Kidney (tissue), 13 donors: ENCODE measurements at regions not wholly inside any gene's neighbourhood (a gene's known extent, or its start where the extent isn't known, plus 50 kb on each side); places are given as distances from the start of the nearest gene placed in this dataset.

Experiments
- DNase-seq, 5 donors: peaks; one replicate each; pipeline ENCODE4 v3.0.0-alpha.2; 2013 to 2020
- FAIRE-seq: peaks from 2 replicates; lab custom pipeline; 2012; peaks lifted over from hg19 to GRCh38; lab: Jason Lieb, UNC
- H3K27ac ChIP-seq, 2 donors: one replicate each; pipeline ENCODE4 v1.7.0; 2013; ENCODE audit warnings: low read depth in 2 of 2, low read length in 2 of 2, inconsistent platforms in 1 of 2
- H3K27me3 ChIP-seq: one replicate; pipeline ENCODE4 v1.7.1; 2013; ENCODE audit warnings: low read length, inconsistent platforms; ENCODE audit not compliant: control insufficient read depth, insufficient read depth
- H3K36me3 ChIP-seq, 3 donors: one replicate each; pipeline versions ENCODE4 v1.7.0 to v1.7.1; 2013; ENCODE audit warnings: low read length in 3 of 3, control low read depth in 1 of 3, inconsistent platforms in 1 of 3; ENCODE audit not compliant: insufficient read depth in 3 of 3, control insufficient read depth in 2 of 3
- H3K4me1 ChIP-seq, 3 donors: one replicate each; pipeline versions ENCODE4 v1.7.0 to v1.7.1; 2013; ENCODE audit warnings: low read length in 3 of 3, inconsistent platforms in 1 of 3, low read depth in 1 of 3; ENCODE audit not compliant: control insufficient read depth in 2 of 3, insufficient read depth in 2 of 3
- H3K4me3 ChIP-seq, 3 donors: one replicate each; pipeline versions ENCODE4 v1.7.0 to v1.8.1; 2013; ENCODE audit warnings: low read length in 3 of 3, control low read depth in 1 of 3, inconsistent platforms in 1 of 3
- H3K9ac ChIP-seq, 3 donors: one replicate each; pipeline versions ENCODE4 v1.7.0 to v1.7.1; 2013; ENCODE audit warnings: low read length in 3 of 3, control low read depth in 1 of 3, inconsistent platforms in 1 of 3
- H3K9me3 ChIP-seq, 3 donors: one replicate each; pipeline versions ENCODE4 v1.7.0 to v1.7.1; 2013; ENCODE audit warnings: low read length in 3 of 3, control low read depth in 1 of 3, inconsistent platforms in 1 of 3; ENCODE audit not compliant: control insufficient read depth in 2 of 3, insufficient read depth in 1 of 3
- intact Hi-C: fragments of 100-400 bp; cut with DNase I; formaldehyde crosslinking; loops from one replicate; pipeline ENCODE4 v1.11.1; 2022
- TF ChIP-seq, protein P1 (sequence below): IDR thresholded peaks from 3 replicates; pipeline ENCODE4 v1.5.1; 2012; ENCODE audit warnings: mild to moderate bottlenecking, moderate library complexity, borderline replicate concordance; ENCODE audit not compliant: insufficient read depth; ENCODE audit errors: extremely low read depth
- donor health status: control.
- donor health status: control.
- donor health status: control.
- donor health status: control.
- donor health status: control.
- donor health status: DM: yes; HTN: yes; CAD: no.
- donor health status: Normal renal cell carcinoma (clear cell type).

DNA sequence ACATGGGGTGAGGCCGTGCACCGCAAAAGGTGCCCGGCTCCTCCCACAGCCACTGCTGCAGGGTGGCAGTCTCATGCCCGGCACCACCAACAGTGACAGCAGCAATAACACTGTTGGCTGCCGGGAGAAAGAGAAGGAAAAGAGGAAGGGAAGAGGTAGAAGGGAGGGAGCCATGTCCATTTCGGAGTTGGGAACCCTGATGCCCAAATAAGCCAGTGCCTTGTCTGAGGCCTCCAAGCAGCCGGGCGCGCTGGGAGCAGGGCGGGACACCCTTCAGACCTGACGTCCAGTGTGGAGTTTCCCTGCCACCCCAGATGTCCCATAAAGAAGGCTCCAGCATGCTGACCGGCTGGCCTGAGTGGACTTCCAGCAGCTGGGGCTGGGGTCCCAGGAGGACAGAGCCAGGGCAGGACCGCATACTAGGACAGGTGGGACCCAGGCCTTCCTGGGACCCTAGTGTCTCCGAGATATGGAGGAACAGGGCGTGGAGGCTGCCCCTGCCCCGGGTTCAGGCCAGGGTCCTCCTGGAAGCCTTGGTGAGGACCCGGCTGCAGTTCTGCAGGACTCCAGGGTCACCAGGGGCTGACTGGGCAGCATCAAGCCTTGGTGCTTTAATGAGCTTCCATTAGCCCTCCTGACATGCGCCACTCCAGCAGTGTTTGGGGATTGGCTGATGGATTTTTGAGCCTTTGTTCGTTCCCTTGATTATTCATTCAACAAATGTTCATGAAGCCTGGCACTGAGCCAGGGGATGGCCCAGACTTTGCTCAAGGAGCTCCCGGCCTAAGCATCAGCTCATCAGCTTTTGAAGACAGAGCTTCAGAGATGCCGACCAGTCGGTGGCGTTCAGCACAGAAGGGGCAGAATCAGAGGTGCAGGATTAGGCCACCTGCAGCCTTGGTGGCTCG lies 223.6 kb upstream of the CIBAR2 start:
- peak in 2 of 5 donors; percentile 55 to 73 for DNase-seq
- Histone ChIP-seq H3K9me3 (no peaks in the 10 kb centered on the region), H3K9ac (no peak overlapping the region), H3K36me3 (no peaks in the 10 kb centered on the region), H3K4me1 (peaks cover 5 to 12% (median 6%) of the 10 kb centered on the region in 3 donors), H3K27me3 (no peaks in the 10 kb centered on the region), H3K27ac (peak overlapping the region; percentile 44 to 49), H3K4me3 (peak overlapping the region in 1 of 3 donors; percentile 19)
- intact Hi-C loops: no loop called here
- TF ChIP-seq, protein P1, sequence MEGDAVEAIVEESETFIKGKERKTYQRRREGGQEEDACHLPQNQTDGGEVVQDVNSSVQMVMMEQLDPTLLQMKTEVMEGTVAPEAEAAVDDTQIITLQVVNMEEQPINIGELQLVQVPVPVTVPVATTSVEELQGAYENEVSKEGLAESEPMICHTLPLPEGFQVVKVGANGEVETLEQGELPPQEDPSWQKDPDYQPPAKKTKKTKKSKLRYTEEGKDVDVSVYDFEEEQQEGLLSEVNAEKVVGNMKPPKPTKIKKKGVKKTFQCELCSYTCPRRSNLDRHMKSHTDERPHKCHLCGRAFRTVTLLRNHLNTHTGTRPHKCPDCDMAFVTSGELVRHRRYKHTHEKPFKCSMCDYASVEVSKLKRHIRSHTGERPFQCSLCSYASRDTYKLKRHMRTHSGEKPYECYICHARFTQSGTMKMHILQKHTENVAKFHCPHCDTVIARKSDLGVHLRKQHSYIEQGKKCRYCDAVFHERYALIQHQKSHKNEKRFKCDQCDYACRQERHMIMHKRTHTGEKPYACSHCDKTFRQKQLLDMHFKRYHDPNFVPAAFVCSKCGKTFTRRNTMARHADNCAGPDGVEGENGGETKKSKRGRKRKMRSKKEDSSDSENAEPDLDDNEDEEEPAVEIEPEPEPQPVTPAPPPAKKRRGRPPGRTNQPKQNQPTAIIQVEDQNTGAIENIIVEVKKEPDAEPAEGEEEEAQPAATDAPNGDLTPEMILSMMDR: no peak
- no peak for FAIRE-seq

DNA sequence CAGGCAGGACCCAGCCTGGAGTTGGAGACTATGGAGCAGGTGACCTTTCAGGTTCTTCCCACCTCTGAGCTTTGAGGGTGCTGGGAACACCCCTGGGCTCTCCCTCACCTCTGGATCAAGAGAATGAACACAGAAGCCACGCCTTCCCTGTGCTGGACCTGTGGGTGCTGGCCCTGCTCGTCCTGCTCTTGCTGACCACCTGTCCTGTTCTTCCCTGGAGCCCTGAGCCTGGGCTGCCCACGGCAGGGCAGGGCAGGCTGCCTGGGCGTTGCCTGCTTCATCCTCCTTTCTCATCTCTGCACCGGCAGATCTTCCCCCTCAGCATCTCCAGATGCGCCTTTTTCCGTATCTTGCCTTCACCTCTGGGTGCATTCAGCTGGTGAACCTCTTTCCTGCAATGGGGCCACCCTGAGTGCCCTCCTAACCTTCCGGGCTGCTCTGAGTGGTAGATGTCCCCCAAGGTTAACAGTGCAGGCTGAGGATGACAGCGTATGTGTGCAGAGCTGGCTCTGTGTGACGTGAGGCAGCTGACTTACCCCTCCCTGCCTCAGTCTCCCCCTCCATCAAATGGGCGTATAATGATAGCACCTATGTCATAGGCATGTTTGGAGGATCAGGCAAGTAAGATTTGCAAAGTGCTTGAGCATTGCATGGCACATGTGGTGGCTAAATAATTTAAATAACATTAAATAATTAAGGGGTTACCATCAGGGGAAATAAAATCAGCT lies 225.8 kb upstream of the CIBAR2 start:
- FAIRE-seq (no peak), DNase-seq (no peak)
- no peak overlapping the region for H3K4me3 ChIP-seq
- no peaks in the 10 kb centered on the region for H3K27me3 ChIP-seq
- H3K27ac ChIP-seq: no peak overlapping the region
- no peaks in the 10 kb centered on the region for H3K36me3 ChIP-seq
- H3K4me1 ChIP-seq: peaks cover 4 to 12% (median 6%) of the 10 kb centered on the region in 3 donors
- TF ChIP-seq, protein P1: no peak
- no peaks in the 10 kb centered on the region for H3K9me3 ChIP-seq
- intact Hi-C loops: no loop called here
- H3K9ac ChIP-seq: no peak overlapping the region

DNA sequence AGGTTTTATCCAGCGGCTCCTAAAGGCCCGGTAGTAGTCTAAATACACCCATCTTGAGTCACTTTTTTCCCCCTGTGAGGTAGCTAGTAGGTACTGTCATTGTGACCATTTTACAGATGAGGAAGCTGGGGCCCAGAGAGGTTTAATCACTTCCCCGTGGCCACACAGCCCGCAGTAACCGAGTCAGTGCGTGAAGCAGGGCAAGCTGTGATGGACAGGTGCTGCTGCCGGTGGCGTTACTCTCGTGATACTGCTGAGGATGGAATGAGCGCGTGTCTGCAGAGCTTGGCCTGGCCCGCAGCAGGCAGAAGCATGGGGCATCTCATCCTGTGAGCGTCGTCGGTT lies 226.3 kb upstream of the CIBAR2 start:
- H3K9me3 ChIP-seq: no peaks in the 10 kb centered on the region
- H3K4me3 ChIP-seq: no peak overlapping the region
- TF ChIP-seq, protein P1: no peak
- H3K36me3 ChIP-seq: no peaks in the 10 kb centered on the region
- H3K9ac ChIP-seq: no peak overlapping the region
- H3K4me1 ChIP-seq: peaks cover 4 to 12% (median 6%) of the 10 kb centered on the region in 3 donors
- intact Hi-C loops: no loop called here
- H3K27ac ChIP-seq: no peak overlapping the region
- DNase-seq (no peak), FAIRE-seq (no peak)
- no peaks in the 10 kb centered on the region for H3K27me3 ChIP-seq
